ENCODE measurements at regions not wholly inside any gene's neighbourhood (a gene's known extent, or its start where the extent isn't known, plus 50 kb on each side); places are given as distances from the start of the nearest gene placed in this dataset.

GRCh38 chr12:92047393-92047826 lies 98.2 kb downstream of the BTG1 start:
- TF ChIP-seq CTCF (IDR thresholded peaks at IDR 0.05; ENCODE audit: low read depth, low read length) (no peak), EZH2phosphoT487 (IDR thresholded peaks at IDR 0.05; ENCODE audit: low read depth) (no peak)

All from OCI-LY3 (cell line).